Neutrophil (primary cell): ENCODE measurements at regions not wholly inside any gene's neighbourhood (a gene's known extent, or its start where the extent isn't known, plus 50 kb on each side); places are given as distances from the start of the nearest gene placed in this dataset.

Experiments
- H3K27ac ChIP-seq: fragments of 200-600 bp; sonication (generic); 2 replicates; pipeline ENCODE4 v1.5.1; 2016; ENCODE audit warnings: mild to moderate bottlenecking, moderate library complexity
- H3K27me3 ChIP-seq: fragments of 200-600 bp; sonication (generic); 2 replicates; pipeline ENCODE4 v1.6.0; 2016; ENCODE audit warnings: mild to moderate bottlenecking
- H3K36me3 ChIP-seq: fragments of 200-600 bp; sonication (generic); 2 replicates; pipeline ENCODE4 v1.5.1; 2017
- H3K4me1 ChIP-seq, 2 experiments: fragments of 200-600 bp in 1 of 2; sonication (generic) in 1 of 2; 1 replicate in 1 of 2; 2 replicates in 1 of 2; pipeline versions ENCODE4 v1.5.1 to v1.6.1; 2013 to 2016; ENCODE audit warnings: low read depth in 1 of 2, low read length in 1 of 2, mild to moderate bottlenecking in 1 of 2, moderate library complexity in 1 of 2; ENCODE audit not compliant: control insufficient read depth in 1 of 2, insufficient read depth in 1 of 2
- H3K4me3 ChIP-seq, 2 experiments: fragments of 200-600 bp in 1 of 2; sonication (generic) in 1 of 2; 1 replicate in 1 of 2; 2 replicates in 1 of 2; pipeline ENCODE4 v1.5.1; 2013 to 2016; ENCODE audit warnings: low read depth in 1 of 2, low read length in 1 of 2, mild to moderate bottlenecking in 1 of 2, moderate library complexity in 1 of 2
- H3K9me3 ChIP-seq: fragments of 200-600 bp; sonication (generic); 2 replicates; pipeline ENCODE4 v1.5.1; 2016
- CTCF ChIP-seq: fragments of 200-600 bp; sonication (generic); IDR thresholded peaks from 2 replicates; pipeline ENCODE4 v1.5.1; 2016; ENCODE audit warnings: antibody characterized with exemption

GRCh38 chr1:96038636-96039035, 682.9 kb upstream of the PTBP2 start:
- Histone ChIP-seq H3K27ac (no peak overlapping the region), H3K36me3 (no peaks in the 10 kb centered on the region), H3K27me3 (no peaks in the 10 kb centered on the region), H3K4me1 (no peaks in the 10 kb centered on the region), H3K4me3 (no peak overlapping the region), H3K9me3 (no peaks in the 10 kb centered on the region)
- TF ChIP-seq CTCF = no peak

GRCh38 chr1:96039910-96040309, 681.7 kb upstream of the PTBP2 start:
- Histone ChIP-seq H3K27ac (no peak overlapping the region), H3K4me1 (no peaks in the 10 kb centered on the region), H3K4me3 (no peak overlapping the region), H3K27me3 (no peaks in the 10 kb centered on the region), H3K9me3 (no peaks in the 10 kb centered on the region), H3K36me3 (no peaks in the 10 kb centered on the region)
- no peak for TF ChIP-seq CTCF

GRCh38 chr1:96041470-96041869, 680.1 kb upstream of the PTBP2 start:
- H3K36me3 ChIP-seq = no peaks in the 10 kb centered on the region
- no peaks in the 10 kb centered on the region for H3K27me3 ChIP-seq
- H3K27ac ChIP-seq = no peak overlapping the region
- TF ChIP-seq CTCF = no peak
- H3K9me3 ChIP-seq = no peaks in the 10 kb centered on the region
- no peak overlapping the region for H3K4me3 ChIP-seq
- H3K4me1 ChIP-seq = no peaks in the 10 kb centered on the region

- Histone ChIP-seq H3K27me3 (no peaks in the 10 kb centered on the region), H3K36me3 (no peaks in the 10 kb centered on the region), H3K4me3 (no peak overlapping the region), H3K9me3 (no peaks in the 10 kb centered on the region), H3K27ac (no peak overlapping the region), H3K4me1 (no peaks in the 10 kb centered on the region)
- TF ChIP-seq CTCF = no peak
Observed at GRCh38 chr1:96048572-96049212, 672.9 kb upstream of the PTBP2 start.

- no peaks in the 10 kb centered on the region for H3K4me1 ChIP-seq
- H3K27ac ChIP-seq = no peak overlapping the region
- no peaks in the 10 kb centered on the region for H3K27me3 ChIP-seq
- no peaks in the 10 kb centered on the region for H3K9me3 ChIP-seq
- TF ChIP-seq CTCF = no peak
- H3K36me3 ChIP-seq = no peaks in the 10 kb centered on the region
- no peak overlapping the region for H3K4me3 ChIP-seq
Observed at GRCh38 chr1:96049759-96050409, 671.7 kb upstream of the PTBP2 start.
